MM.1S (cell line): ENCODE measurements at regions not wholly inside any gene's neighbourhood (a gene's known extent, or its start where the extent isn't known, plus 50 kb on each side); places are given as distances from the start of the nearest gene placed in this dataset.

Experiments
- DNase-seq: peaks from one replicate; pipeline ENCODE4 v3.0.0-alpha.2; 2015
- H2AFZ ChIP-seq: fragments of 300-600 bp; sonication (generic); 2 replicates; pipeline ENCODE4 v1.6.0; 2016; ENCODE audit warnings: antibody characterized with exemption, low read length
- H3F3A ChIP-seq: fragments of 300-600 bp; sonication (generic); 2 replicates; pipeline ENCODE4 v1.6.1; 2016; ENCODE audit warnings: mild to moderate bottlenecking, antibody characterized with exemption, low read length, moderate library complexity, mixed read lengths; ENCODE audit not compliant: insufficient read depth
- H3K27ac ChIP-seq: fragments of 300-600 bp; sonication (generic); 2 replicates; pipeline ENCODE4 v1.5.1; 2016; ENCODE audit warnings: mild to moderate bottlenecking, low read length
- H3K27me3 ChIP-seq: fragments of 300-600 bp; sonication (generic); replicated peaks from 2 replicates; pipeline ENCODE4 v1.6.0; 2016; ENCODE audit warnings: low read length; ENCODE audit not compliant: insufficient read depth
- H3K36me3 ChIP-seq: fragments of 300-600 bp; sonication (generic); replicated peaks from 2 replicates; pipeline ENCODE4 v1.6.1; 2016; ENCODE audit warnings: mild to moderate bottlenecking, low read length, mixed read lengths; ENCODE audit not compliant: insufficient read depth
- H3K4me1 ChIP-seq: fragments of 300-600 bp; sonication (generic); 2 replicates; pipeline ENCODE4 v1.6.1; 2016; ENCODE audit warnings: low read length, mixed read lengths
- H3K4me2 ChIP-seq: fragments of 300-600 bp; sonication (generic); 2 replicates; pipeline ENCODE4 v1.6.0; 2016; ENCODE audit warnings: low read depth, low read length
- H3K4me3 ChIP-seq: fragments of 300-600 bp; sonication (generic); 2 replicates; pipeline ENCODE4 v1.5.1; 2016; ENCODE audit warnings: low read length, mixed read lengths
- H3K79me2 ChIP-seq: fragments of 300-600 bp; sonication (generic); 2 replicates; pipeline ENCODE4 v1.6.1; 2016; ENCODE audit warnings: mixed run types, low read length, mixed read lengths
- H3K9ac ChIP-seq: fragments of 300-600 bp; sonication (generic); 2 replicates; pipeline ENCODE4 v1.6.1; 2016; ENCODE audit warnings: low read length, mixed read lengths
- H3K9me2 ChIP-seq: fragments of 300-600 bp; sonication (generic); replicated peaks from 2 replicates; pipeline ENCODE4 v1.6.1; 2016; ENCODE audit warnings: mild to moderate bottlenecking, low read length, mixed read lengths; ENCODE audit not compliant: insufficient read depth
- H3K9me3 ChIP-seq: fragments of 300-600 bp; sonication (generic); replicated peaks from 2 replicates; pipeline ENCODE4 v1.6.1; 2016; ENCODE audit warnings: mild to moderate bottlenecking, low read length, mixed read lengths; ENCODE audit not compliant: insufficient read depth
- H4K20me1 ChIP-seq: fragments of 300-600 bp; sonication (generic); 2 replicates; pipeline ENCODE4 v1.6.1; 2016; ENCODE audit warnings: mild to moderate bottlenecking, low read length, moderate library complexity, mixed read lengths; ENCODE audit not compliant: insufficient read depth
- CTCF ChIP-seq: fragments of 300-600 bp; sonication (generic); IDR thresholded peaks from 2 replicates; pipeline ENCODE4 v1.5.1; 2016; ENCODE audit warnings: antibody characterized with exemption, low read length, mixed read lengths
- EZH2 ChIP-seq: fragments of 300-600 bp; sonication (generic); optimal IDR thresholded peaks from 2 replicates; pipeline ENCODE3; 2017; ENCODE audit warnings: low read depth, mild to moderate bottlenecking, antibody characterized with exemption, low read length, mixed read lengths
- EZH2phosphoT487 ChIP-seq: fragments of 300-600 bp; sonication (generic); IDR thresholded peaks from 2 replicates; pipeline ENCODE4 v1.6.1; 2018; ENCODE audit warnings: antibody characterized with exemption, low read length

GRCh38 chr4:112973750-112974251 lies 75.7 kb upstream of the ANK2 start:
- DNase-seq, result no peak
- H3K36me3 ChIP-seq, result no peaks in the 10 kb centered on the region
- H4K20me1 ChIP-seq, result no peaks in the 10 kb centered on the region
- H2AFZ ChIP-seq, result no peak overlapping the region
- H3K4me2 ChIP-seq, result no peak overlapping the region
- H3K27ac ChIP-seq, result no peak overlapping the region
- H3F3A ChIP-seq, result no peaks in the 10 kb centered on the region
- no peaks in the 10 kb centered on the region for H3K4me1 ChIP-seq
- H3K27me3 ChIP-seq, result no peaks in the 10 kb centered on the region
- TF ChIP-seq CTCF (no peak), EZH2phosphoT487 (no peak), EZH2 (no peak)
- no peaks in the 10 kb centered on the region for H3K9me2 ChIP-seq
- H3K4me3 ChIP-seq, result no peak overlapping the region
- no peaks in the 10 kb centered on the region for H3K79me2 ChIP-seq
- H3K9ac ChIP-seq, result no peak overlapping the region
- H3K9me3 ChIP-seq, result no peaks in the 10 kb centered on the region

DNA sequence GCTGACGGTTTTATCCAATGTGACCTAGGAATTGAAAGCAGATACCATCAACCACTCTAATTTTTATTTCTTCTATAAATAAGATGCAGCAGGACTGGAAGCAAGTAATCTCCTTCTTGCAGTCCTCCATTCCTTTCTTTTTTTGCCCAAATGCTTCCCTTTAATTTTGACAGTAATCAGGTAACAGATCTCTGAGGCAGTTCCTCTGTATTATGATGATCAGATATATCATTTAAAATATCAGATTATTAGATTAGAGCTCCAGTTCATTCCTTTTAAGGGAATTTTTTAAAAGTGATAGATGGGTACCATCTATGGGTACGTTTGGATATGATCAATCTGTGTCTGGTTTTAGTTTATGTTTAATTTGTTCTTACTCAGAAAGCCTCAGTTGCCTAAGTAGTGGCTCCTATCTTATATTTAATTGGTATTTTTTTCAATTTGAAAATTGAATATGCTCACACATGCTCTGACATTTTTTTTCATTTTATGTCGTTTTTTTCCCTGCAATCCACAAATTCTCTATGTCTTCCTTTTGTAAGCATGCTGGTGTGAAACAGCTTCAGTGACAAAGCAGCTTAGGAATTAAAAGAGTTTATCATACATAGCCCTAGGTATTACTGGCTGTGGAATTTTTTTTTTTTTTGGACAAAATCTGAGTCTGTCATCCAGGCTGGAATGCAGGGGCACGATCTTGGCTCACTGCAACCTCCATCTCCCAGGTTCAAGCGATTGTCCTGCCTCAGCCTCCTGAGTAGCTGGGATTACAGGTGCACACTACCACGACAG lies 73.7 kb upstream of the ANK2 start:
- no peak overlapping the region for H3K4me3 ChIP-seq
- no peak overlapping the region for H3K27ac ChIP-seq
- no peaks in the 10 kb centered on the region for H3K79me2 ChIP-seq
- H3K27me3 ChIP-seq, result no peaks in the 10 kb centered on the region
- H3K9me2 ChIP-seq, result no peaks in the 10 kb centered on the region
- no peaks in the 10 kb centered on the region for H4K20me1 ChIP-seq
- H2AFZ ChIP-seq, result no peak overlapping the region
- no peaks in the 10 kb centered on the region for H3K9me3 ChIP-seq
- no peaks in the 10 kb centered on the region for H3K36me3 ChIP-seq
- H3K4me2 ChIP-seq, result no peak overlapping the region
- TF ChIP-seq EZH2phosphoT487 (no peak), EZH2 (no peak), CTCF (no peak)
- no peaks in the 10 kb centered on the region for H3K4me1 ChIP-seq
- H3K9ac ChIP-seq, result no peak overlapping the region
- H3F3A ChIP-seq, result no peaks in the 10 kb centered on the region
- DNase-seq, result no peak

- Histone ChIP-seq H3K9me3 (no peaks in the 10 kb centered on the region), H3K4me3 (no peak overlapping the region), H4K20me1 (no peaks in the 10 kb centered on the region), H3F3A (no peaks in the 10 kb centered on the region), H3K4me1 (no peaks in the 10 kb centered on the region), H3K36me3 (no peaks in the 10 kb centered on the region), H3K27ac (no peak overlapping the region), H3K79me2 (no peaks in the 10 kb centered on the region), H3K4me2 (no peak overlapping the region), H2AFZ (no peak overlapping the region), H3K9me2 (no peaks in the 10 kb centered on the region), H3K27me3 (no peaks in the 10 kb centered on the region), H3K9ac (no peak overlapping the region)
- DNase-seq, result no peak
- no peak for TF ChIP-seq EZH2
- TF ChIP-seq EZH2phosphoT487, result no peak
- TF ChIP-seq CTCF, result no peak
These were observed 70.6 kb upstream of the ANK2 start for GRCh38 chr4:112978691-112979472.
